Smooth muscle cell (in vitro differentiated cells): ENCODE measurements at regions not wholly inside any gene's neighbourhood (a gene's known extent, or its start where the extent isn't known, plus 50 kb on each side); places are given as distances from the start of the nearest gene placed in this dataset.

Experiments used
- DNase-seq: peaks from one replicate; lab custom pipeline; 2025; ENCODE audit not compliant: unreplicated experiment; lab: John Stamatoyannopoulos, UW
- H2AFZ ChIP-seq: fragments of 200-600 bp; sonication (generic); 2 replicates; pipeline ENCODE4 v1.6.0; 2016; ENCODE audit warnings: antibody characterized with exemption, low read depth, mild to moderate bottlenecking
- H3F3A ChIP-seq: fragments of 200-600 bp; sonication (generic); 2 replicates; pipeline ENCODE4 v1.6.0; 2017; ENCODE audit warnings: antibody characterized with exemption, low read depth
- H3K27ac ChIP-seq: fragments of 200-600 bp; sonication (generic); 2 replicates; pipeline ENCODE4 v1.5.1; 2016; ENCODE audit warnings: low read depth, mild to moderate bottlenecking
- H3K27me3 ChIP-seq: fragments of 200-600 bp; sonication (generic); 2 replicates; pipeline ENCODE4 v1.6.1; 2016; ENCODE audit warnings: low read depth, mild to moderate bottlenecking
- H3K36me3 ChIP-seq: fragments of 200-600 bp; sonication (generic); 2 replicates; pipeline ENCODE4 v1.5.1; 2016; ENCODE audit warnings: low read depth
- H3K4me1 ChIP-seq: fragments of 200-600 bp; sonication (generic); 2 replicates; pipeline ENCODE4 v1.5.1; 2016; ENCODE audit warnings: low read depth
- H3K4me2 ChIP-seq: fragments of 200-600 bp; sonication (generic); 2 replicates; pipeline ENCODE4 v1.6.0; 2016; ENCODE audit warnings: mild to moderate bottlenecking
- H3K4me3 ChIP-seq: fragments of 200-600 bp; sonication (generic); 2 replicates; pipeline ENCODE4 v1.5.1; 2016; ENCODE audit warnings: mild to moderate bottlenecking
- H3K79me2 ChIP-seq: fragments of 200-600 bp; sonication (generic); 2 replicates; pipeline ENCODE4 v1.6.0; 2016; ENCODE audit warnings: low read depth, mild to moderate bottlenecking
- H3K9ac ChIP-seq: fragments of 200-600 bp; sonication (generic); 2 replicates; pipeline ENCODE4 v1.6.0; 2016; ENCODE audit warnings: low read depth
- H3K9me3 ChIP-seq: fragments of 200-600 bp; sonication (generic); replicated peaks from 2 replicates; pipeline ENCODE4 v1.5.1; 2016; ENCODE audit warnings: low read depth
- H4K20me1 ChIP-seq: fragments of 200-600 bp; sonication (generic); 2 replicates; pipeline ENCODE4 v1.6.0; 2016; ENCODE audit warnings: low read depth
- CTCF ChIP-seq: fragments of 200-600 bp; sonication (generic); IDR thresholded peaks from 2 replicates; pipeline ENCODE4 v1.5.1; 2017; ENCODE audit warnings: borderline replicate concordance, mild to moderate bottlenecking, antibody characterized with exemption; ENCODE audit not compliant: insufficient read depth, poor library complexity, severe bottlenecking
- WGBS: methylation state at CpG from one replicate; pipeline ENCODE4 v1.1.7; 2016; ENCODE audit warnings: low lambda C conversion rate; 5-methylcytosine and 5-hydroxymethylcytosine counted together

- 79% methylated on average over 2 of the region's 2 CpGs for WGBS
- no peak for TF ChIP-seq CTCF
- no peak for DNase-seq
- no peaks in the 10 kb centered on the region for H3K36me3 ChIP-seq
- no peak overlapping the region for H3K4me2 ChIP-seq
- H3K27me3 ChIP-seq: no peaks in the 10 kb centered on the region
- peaks cover 17% of the 10 kb centered on the region for H3K4me1 ChIP-seq
- H3F3A ChIP-seq: no peaks in the 10 kb centered on the region
- no peak overlapping the region for H3K9ac ChIP-seq
- no peaks in the 10 kb centered on the region for H3K9me3 ChIP-seq
- no peak overlapping the region for H2AFZ ChIP-seq
- H3K4me3 ChIP-seq: no peak overlapping the region
- no peaks in the 10 kb centered on the region for H3K79me2 ChIP-seq
- H4K20me1 ChIP-seq: no peaks in the 10 kb centered on the region
- no peak overlapping the region for H3K27ac ChIP-seq
These were observed 480.4 kb downstream of the CETN3 start for GRCh38 chr5:89929173-89929572.

GRCh38 chr5:89922161-89922560 lies 487.4 kb downstream of the CETN3 start:
- no peak overlapping the region for H2AFZ ChIP-seq
- no peaks in the 10 kb centered on the region for H3F3A ChIP-seq
- H3K9ac ChIP-seq: no peak overlapping the region
- no peaks in the 10 kb centered on the region for H3K9me3 ChIP-seq
- no peaks in the 10 kb centered on the region for H3K27me3 ChIP-seq
- WGBS: 94% methylated on average over 3 of the region's 3 CpGs
- TF ChIP-seq CTCF: no peak
- H3K4me1 ChIP-seq: no peaks in the 10 kb centered on the region
- no peaks in the 10 kb centered on the region for H3K36me3 ChIP-seq
- no peak overlapping the region for H3K27ac ChIP-seq
- H3K4me2 ChIP-seq: no peak overlapping the region
- no peak for DNase-seq
- no peaks in the 10 kb centered on the region for H4K20me1 ChIP-seq
- no peaks in the 10 kb centered on the region for H3K79me2 ChIP-seq
- H3K4me3 ChIP-seq: no peak overlapping the region

- H3F3A ChIP-seq: no peaks in the 10 kb centered on the region
- H3K9ac ChIP-seq: no peak overlapping the region
- no peak overlapping the region for H3K4me2 ChIP-seq
- H3K27me3 ChIP-seq: no peaks in the 10 kb centered on the region
- no peak overlapping the region for H2AFZ ChIP-seq
- no peak overlapping the region for H3K4me3 ChIP-seq
- no peaks in the 10 kb centered on the region for H3K4me1 ChIP-seq
- no peak for DNase-seq
- 94% methylated on average over 1 of the region's 1 CpG for WGBS
- no peaks in the 10 kb centered on the region for H3K9me3 ChIP-seq
- no peaks in the 10 kb centered on the region for H3K36me3 ChIP-seq
- no peaks in the 10 kb centered on the region for H3K79me2 ChIP-seq
- no peak for TF ChIP-seq CTCF
- H4K20me1 ChIP-seq: no peaks in the 10 kb centered on the region
- H3K27ac ChIP-seq: no peak overlapping the region
These were observed 492.4 kb downstream of the CETN3 start for GRCh38 chr5:89917112-89917511.

GRCh38 chr5:89916131-89916530 lies 493.4 kb downstream of the CETN3 start:
- Histone ChIP-seq H3K27ac (no peak overlapping the region), H4K20me1 (no peaks in the 10 kb centered on the region), H3K36me3 (no peaks in the 10 kb centered on the region), H3F3A (no peaks in the 10 kb centered on the region), H3K4me1 (no peaks in the 10 kb centered on the region), H3K27me3 (no peaks in the 10 kb centered on the region), H3K79me2 (no peaks in the 10 kb centered on the region), H3K9ac (no peak overlapping the region), H3K4me2 (no peak overlapping the region), H2AFZ (no peak overlapping the region), H3K9me3 (no peaks in the 10 kb centered on the region), H3K4me3 (no peak overlapping the region)
- no peak for TF ChIP-seq CTCF
- 98% methylated on average over 1 of the region's 1 CpG for WGBS
- DNase-seq: no peak
